ENCODE measurements at regions not wholly inside any gene's neighbourhood (a gene's known extent, or its start where the extent isn't known, plus 50 kb on each side); places are given as distances from the start of the nearest gene placed in this dataset.

GRCh38 chr13:66089711-66090110, 1140.4 kb downstream of the PCDH9 start:
- no peak for TF ChIP-seq CTCF (IDR thresholded peaks at IDR 0.05)

- no peak for TF ChIP-seq CTCF (IDR thresholded peaks at IDR 0.05)
Measured at GRCh38 chr13:66087269-66087710, 1142.8 kb downstream of the PCDH9 start.

- TF ChIP-seq CTCF (IDR thresholded peaks at IDR 0.05): no peak
Measured at GRCh38 chr13:66077132-66077689, 1152.9 kb downstream of the PCDH9 start.

GRCh38 chr13:66076417-66076816, 1153.7 kb downstream of the PCDH9 start:
- no peak for TF ChIP-seq CTCF (IDR thresholded peaks at IDR 0.05)

- TF ChIP-seq CTCF (IDR thresholded peaks at IDR 0.05): no peak
Measured at GRCh38 chr13:66074018-66074615, 1156.0 kb downstream of the PCDH9 start.

GRCh38 chr13:66071608-66072007, 1158.5 kb downstream of the PCDH9 start:
- no peak for TF ChIP-seq CTCF (IDR thresholded peaks at IDR 0.05)

GRCh38 chr13:66071029-66071428, 1159.1 kb downstream of the PCDH9 start:
- no peak for TF ChIP-seq CTCF (IDR thresholded peaks at IDR 0.05)

GRCh38 chr13:66069570-66069969, 1160.6 kb downstream of the PCDH9 start:
- TF ChIP-seq CTCF (IDR thresholded peaks at IDR 0.05): no peak

Measured in LNCAP (cell line).